ENCODE measurements at regions not wholly inside any gene's neighbourhood (a gene's known extent, or its start where the extent isn't known, plus 50 kb on each side); places are given as distances from the start of the nearest gene placed in this dataset.
A peak's percentile ranks its signal among the peaks of the same experiment; 100 is the strongest.

DNA sequence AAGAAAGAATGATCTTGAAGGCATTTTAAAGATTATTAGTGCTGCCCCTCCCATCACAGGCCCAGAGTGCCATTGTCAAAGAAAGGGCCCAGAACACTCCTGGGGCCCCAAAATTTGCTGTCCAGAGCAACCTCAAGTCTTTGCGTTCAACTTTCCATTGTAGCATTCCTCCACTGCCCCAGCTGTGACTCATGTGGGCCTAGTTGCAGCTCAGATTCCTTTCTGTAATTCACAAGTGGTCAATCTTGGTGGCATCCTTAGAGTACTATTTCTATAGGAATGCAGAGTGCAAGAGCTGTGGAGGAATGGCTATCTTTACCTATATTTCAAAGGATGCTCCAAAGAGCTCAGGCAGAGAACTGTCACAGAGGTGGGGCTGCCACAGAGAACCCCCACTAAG is 1500.8 kb upstream of the IGFBP7 start:
- intact Hi-C loops (cut with DNase I) = no loop called here
- H3K4me3 ChIP-seq = no peak overlapping the region
- no peaks in the 10 kb centered on the region for H3K9me3 ChIP-seq
- DNase-seq (no peak), FAIRE-seq (no peak), ATAC-seq (no peak)
- WGBS, 2 donors = 88 to 91% methylated on average over 1 of the region's 1 CpG
- no peaks in the 10 kb centered on the region for H3K4me1 ChIP-seq
- no peaks in the 10 kb centered on the region for H3K36me3 ChIP-seq
- H3K27ac ChIP-seq = no peak overlapping the region
- TF ChIP-seq, protein P1, sequence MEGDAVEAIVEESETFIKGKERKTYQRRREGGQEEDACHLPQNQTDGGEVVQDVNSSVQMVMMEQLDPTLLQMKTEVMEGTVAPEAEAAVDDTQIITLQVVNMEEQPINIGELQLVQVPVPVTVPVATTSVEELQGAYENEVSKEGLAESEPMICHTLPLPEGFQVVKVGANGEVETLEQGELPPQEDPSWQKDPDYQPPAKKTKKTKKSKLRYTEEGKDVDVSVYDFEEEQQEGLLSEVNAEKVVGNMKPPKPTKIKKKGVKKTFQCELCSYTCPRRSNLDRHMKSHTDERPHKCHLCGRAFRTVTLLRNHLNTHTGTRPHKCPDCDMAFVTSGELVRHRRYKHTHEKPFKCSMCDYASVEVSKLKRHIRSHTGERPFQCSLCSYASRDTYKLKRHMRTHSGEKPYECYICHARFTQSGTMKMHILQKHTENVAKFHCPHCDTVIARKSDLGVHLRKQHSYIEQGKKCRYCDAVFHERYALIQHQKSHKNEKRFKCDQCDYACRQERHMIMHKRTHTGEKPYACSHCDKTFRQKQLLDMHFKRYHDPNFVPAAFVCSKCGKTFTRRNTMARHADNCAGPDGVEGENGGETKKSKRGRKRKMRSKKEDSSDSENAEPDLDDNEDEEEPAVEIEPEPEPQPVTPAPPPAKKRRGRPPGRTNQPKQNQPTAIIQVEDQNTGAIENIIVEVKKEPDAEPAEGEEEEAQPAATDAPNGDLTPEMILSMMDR (IDR thresholded peaks at IDR 0.05) = no peak
- H3K27me3 ChIP-seq = no peaks in the 10 kb centered on the region

DNA sequence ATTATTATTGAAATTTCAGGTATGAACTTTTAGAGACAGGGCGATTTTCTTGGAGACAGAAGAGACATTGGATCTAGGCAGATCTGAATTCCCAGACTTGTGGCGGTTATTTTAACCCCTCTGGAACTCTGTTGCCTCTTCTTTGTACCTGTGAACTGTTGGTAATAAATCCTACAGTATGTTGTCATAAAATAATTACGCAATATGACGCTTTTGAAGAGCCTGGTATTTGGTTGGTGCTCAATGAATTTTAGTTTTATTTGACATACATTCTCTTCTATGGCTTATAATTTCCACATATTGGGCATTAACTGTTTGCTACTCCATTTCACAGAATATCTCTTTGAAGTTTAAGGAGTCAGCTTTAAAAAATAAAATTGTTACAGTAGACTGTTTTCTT is 1496.1 kb upstream of the IGFBP7 start:
- intact Hi-C loops (cut with DNase I) = no loop called here
- no peak overlapping the region for H3K4me3 ChIP-seq
- FAIRE-seq = no peak

DNA sequence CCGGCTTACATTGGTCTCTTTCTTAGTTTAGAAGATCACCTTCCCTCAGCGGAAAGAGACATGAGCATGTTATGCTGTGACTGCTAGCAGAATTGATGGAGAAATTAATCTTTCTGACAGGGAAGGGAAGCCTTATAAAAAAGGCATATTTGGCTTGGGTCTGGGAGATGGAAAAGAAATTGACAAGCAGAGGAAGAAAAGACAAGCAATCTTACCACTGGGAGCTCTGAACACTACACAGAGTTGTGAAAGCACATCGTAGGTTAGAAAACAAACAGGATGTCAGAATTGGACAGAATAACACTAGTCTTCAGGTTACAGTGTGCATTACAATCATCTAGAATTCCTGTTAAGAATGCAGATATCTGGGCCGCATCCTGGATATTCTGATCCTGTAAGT is 1493.8 kb upstream of the IGFBP7 start:
- TF ChIP-seq, protein P1 (IDR thresholded peaks at IDR 0.05) = no peak
- no peaks in the 10 kb centered on the region for H3K4me1 ChIP-seq
- no peak overlapping the region for H3K27ac ChIP-seq
- no peak for ATAC-seq
- DNase-seq = no peak
- H3K4me3 ChIP-seq = no peak overlapping the region
- intact Hi-C loops (cut with DNase I) = no loop called here
- H3K9me3 ChIP-seq = no peaks in the 10 kb centered on the region
- WGBS, 2 donors = 78 to 82% methylated on average over 4 of the region's 4 CpGs
- FAIRE-seq = no peak
- H3K27me3 ChIP-seq = no peaks in the 10 kb centered on the region
- H3K36me3 ChIP-seq = no peaks in the 10 kb centered on the region

More for the DNA sequence above, 1496.1 kb upstream of the IGFBP7 start:
- 61 to 68% methylated on average over 4 of the region's 4 CpGs for WGBS, 2 donors
- Histone ChIP-seq H3K27me3 (no peaks in the 10 kb centered on the region), H3K9me3 (no peaks in the 10 kb centered on the region), H3K27ac (no peak overlapping the region), H3K4me1 (no peaks in the 10 kb centered on the region), H3K36me3 (no peaks in the 10 kb centered on the region)
- TF ChIP-seq, protein P1 (IDR thresholded peaks at IDR 0.05) = no peak
- ATAC-seq (no peak), DNase-seq (no peak)

DNA sequence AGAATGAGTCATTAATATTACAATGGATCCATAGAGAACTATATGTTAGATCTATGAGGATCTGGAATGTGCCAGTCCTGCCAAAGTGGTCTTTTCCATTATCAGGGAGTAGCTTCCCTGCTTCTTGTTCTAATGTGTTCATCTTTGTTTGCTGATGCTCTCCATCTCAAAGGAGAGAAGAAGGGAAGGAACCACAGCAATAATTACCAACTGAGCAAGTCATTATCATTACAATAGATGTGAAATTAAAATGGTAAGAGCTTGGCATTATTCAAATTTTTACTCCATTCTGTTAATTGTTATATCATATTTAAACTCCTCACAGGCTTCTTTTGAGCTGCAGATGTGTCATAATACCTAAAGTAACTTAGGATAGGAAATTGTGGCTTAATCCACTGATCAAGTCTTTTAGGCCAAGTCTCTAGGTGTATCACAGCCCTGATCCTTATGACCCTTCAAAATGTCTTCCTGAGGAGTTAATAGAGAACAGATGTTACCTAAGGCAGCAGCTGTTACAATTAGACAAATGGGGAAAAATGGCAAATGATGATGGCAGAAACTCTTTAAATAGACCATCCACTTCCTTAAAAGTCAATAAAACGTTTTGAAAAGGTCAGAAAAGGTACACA is 1492.7 kb upstream of the IGFBP7 start:
- H3K36me3 ChIP-seq = no peaks in the 10 kb centered on the region
- no peaks in the 10 kb centered on the region for H3K4me1 ChIP-seq
- FAIRE-seq (no peak), ATAC-seq (peak in 2 of 4 donors; percentile 21 to 35), DNase-seq (no peak)
- 0 to 6% methylated on average over 1 of the region's 1 CpG for WGBS, 2 donors
- TF ChIP-seq, protein P1 (IDR thresholded peaks at IDR 0.05) = no peak
- H3K27me3 ChIP-seq = no peaks in the 10 kb centered on the region
- H3K27ac ChIP-seq = no peak overlapping the region
- no peak overlapping the region for H3K4me3 ChIP-seq
- H3K9me3 ChIP-seq = no peaks in the 10 kb centered on the region
- intact Hi-C loops (cut with DNase I) = no loop called here

DNA sequence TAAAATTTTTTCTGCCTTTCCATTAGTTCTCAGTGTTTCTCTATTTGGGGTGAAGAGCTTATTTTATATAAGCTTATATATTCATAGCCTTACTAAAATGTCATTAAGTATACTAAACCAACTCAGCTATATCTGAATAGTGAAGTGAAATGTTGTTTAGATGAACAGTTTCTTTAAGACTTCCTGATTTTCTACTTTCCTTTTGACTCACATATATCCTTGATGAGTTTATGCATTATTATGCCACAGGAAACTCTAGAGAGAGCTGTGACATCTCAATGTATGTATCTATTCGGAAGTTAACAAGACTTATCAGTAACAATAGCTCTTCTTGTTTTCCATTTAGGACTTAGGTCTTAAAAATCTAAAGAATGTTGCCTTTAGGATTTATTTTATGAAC is 1491.8 kb upstream of the IGFBP7 start:
- no peaks in the 10 kb centered on the region for H3K4me1 ChIP-seq
- no peaks in the 10 kb centered on the region for H3K9me3 ChIP-seq
- intact Hi-C loops (cut with DNase I) = no loop called here
- WGBS, 2 donors = 66 to 77% methylated on average over 1 of the region's 1 CpG
- H3K27me3 ChIP-seq = no peaks in the 10 kb centered on the region
- FAIRE-seq (no peak), DNase-seq (no peak), ATAC-seq (no peak)
- H3K36me3 ChIP-seq = no peaks in the 10 kb centered on the region
- H3K27ac ChIP-seq = no peak overlapping the region
- TF ChIP-seq, protein P1 (IDR thresholded peaks at IDR 0.05) = no peak
- no peak overlapping the region for H3K4me3 ChIP-seq

Measured in pancreas (tissue), 10 donors.